ENCODE measurements at regions not wholly inside any gene's neighbourhood (a gene's known extent, or its start where the extent isn't known, plus 50 kb on each side); places are given as distances from the start of the nearest gene placed in this dataset.
"Not testable (repeated sequence)": the region's sequence is repeated elsewhere in the genome, so short reads cannot be mapped to it uniquely, and the experiment has no call there.

DNA sequence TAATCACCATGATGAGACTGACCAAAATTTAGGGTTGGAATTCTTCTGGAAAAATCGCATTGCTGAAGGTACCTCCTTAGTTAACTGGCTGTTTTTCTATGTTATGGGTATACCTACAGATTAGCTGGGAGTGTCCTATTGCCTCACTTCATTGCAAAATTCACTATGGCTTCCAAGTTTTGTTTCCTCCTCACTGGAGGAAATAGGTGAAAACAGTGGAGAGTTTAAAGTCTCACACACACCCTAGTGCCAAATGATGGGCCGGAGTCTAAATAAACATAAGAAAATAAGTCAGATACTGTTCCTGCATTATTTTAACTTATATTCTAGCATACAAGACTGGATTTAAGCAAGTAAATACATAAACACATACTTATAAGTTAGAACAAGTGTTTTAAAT is 98.2 kb downstream of the AHR start:
- peak; percentile 52 for ATAC-seq
- no peak for DNase-seq (ENCODE audit: low spot score)

DNA sequence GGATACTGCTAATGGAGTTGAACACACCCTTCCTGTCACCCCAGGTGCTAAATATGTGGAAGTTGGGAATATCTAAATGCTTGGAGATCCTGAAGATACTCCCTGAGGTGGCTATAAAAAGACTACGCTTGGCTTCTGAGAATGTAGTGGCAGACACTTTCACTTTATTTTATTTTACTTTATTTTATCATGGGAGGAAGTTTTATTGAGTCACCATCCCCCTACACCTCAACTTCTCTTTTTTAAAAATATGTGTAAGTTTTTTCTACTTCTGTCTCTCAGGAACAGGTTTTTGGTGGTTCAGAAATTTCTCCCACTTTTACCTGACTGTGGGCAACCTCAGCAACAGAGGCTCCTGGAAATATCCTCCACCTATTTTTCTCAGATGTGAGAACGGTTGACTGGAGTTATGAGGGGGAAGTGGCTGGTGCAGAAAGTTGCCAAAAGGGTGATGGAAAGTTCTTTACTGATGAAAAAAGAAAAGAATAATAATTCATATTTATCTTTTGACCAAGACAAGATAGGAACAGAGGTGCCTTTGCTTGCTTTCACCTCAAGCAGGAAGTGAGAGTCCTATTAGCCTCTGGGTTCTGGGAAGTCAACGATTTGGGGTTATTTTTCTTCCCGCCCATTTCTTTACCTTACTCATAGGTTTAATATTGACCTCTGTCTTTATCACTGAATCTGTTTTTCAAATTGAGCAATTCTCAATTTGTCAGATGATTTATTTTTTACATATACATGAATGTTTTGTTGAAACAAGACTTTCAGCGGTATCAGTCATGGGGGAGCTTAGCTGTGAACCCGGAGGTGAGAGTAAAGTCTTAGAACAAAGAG is 103.6 kb downstream of the AHR start:
- no peak for ATAC-seq
- no peak for DNase-seq (ENCODE audit: low spot score)

DNA sequence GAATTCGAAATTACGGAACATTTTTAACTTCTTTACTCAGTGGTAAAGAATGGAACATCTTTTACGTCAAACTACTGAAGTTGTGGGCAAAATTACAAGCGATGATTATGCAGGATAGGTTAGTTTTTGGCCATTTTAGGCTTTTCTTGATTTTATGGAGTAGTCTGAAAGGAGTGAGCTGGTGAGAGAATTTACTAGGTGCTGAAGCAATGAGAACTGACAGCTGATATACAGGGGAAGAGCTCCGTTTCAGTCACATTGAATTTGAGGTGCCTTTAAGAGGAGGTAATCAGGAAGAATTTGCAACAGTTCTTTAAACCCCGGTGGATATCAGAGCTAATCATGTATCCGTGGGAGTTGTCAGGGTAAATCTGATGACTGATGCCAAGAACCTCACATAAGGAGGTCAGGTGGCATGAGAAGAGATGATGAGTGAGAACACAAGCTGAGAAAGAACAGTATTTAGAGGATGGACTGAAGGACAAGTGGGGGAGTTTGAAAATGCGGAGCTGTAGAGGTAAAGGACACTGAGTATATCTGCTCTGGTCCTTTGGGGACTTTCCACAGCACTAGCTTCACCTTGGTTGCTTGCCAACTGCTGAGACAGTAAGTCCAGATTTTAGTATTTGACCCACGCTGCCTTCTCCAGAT is 104.3 kb downstream of the AHR start:
- peak; percentile 58 for DNase-seq (ENCODE audit: low spot score)
- ATAC-seq: peak; percentile 84

DNA sequence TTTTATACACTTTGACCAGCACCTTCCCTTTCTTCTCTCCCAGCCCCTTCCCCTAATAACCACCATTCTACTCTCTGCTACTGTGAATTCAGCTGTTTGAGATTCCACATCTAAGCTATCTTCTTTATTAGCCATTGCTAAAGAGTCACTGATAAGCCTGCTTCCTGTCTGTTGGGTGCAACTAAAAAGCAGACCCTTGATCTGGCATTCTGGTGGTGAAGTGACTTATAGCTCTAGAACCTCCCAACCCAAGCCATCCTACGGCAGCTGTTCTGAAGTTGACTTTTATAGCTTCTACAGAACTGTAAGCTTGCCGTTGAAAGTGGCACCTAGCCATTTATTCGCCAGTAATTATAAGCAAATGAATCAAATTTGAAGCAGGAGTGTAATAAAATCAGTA is 105.6 kb downstream of the AHR start:
- no peak for ATAC-seq
- no peak for DNase-seq (ENCODE audit: low spot score)

DNA sequence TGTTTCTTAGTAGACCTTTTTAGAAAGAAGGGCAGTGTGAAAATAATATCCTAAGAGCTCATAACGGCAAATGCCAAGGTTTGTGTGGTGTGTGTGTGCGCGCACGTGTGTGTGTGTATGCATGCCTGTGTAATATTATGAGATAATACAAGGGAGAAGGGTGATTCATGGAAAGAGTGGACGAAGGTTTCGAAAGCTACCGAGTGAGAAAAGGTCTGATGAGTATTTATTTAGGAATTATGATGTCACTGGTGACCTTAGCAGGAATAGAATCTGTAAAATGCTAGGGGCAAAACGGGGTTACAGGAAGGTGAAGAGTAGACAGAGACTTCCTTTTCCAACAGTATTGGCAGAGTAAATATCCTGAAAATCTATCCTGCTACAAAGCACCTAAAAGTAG is 107.3 kb downstream of the AHR start:
- no peak for DNase-seq (ENCODE audit: low spot score)
- no peak for ATAC-seq

DNA sequence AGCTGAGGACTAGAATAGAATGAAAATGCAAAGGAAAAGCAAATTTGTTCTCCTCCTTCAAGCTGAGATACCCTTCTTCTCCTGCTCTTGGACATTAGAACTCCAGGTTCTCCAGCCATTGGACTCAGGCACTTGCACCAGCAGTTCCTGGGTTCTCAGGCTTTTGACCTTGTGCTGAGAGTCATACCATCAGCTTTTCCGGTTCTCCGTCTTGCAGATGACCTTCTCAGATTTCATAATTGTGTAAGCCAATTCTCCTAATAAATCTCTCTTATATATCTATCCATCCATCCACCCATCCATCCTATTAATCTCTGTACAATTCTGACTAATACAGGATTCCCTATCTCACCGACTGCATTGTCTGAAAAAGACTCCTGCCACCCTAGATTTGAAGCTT is 108.3 kb downstream of the AHR start:
- ATAC-seq (no peak), DNase-seq (ENCODE audit: low spot score) (no peak)

DNA sequence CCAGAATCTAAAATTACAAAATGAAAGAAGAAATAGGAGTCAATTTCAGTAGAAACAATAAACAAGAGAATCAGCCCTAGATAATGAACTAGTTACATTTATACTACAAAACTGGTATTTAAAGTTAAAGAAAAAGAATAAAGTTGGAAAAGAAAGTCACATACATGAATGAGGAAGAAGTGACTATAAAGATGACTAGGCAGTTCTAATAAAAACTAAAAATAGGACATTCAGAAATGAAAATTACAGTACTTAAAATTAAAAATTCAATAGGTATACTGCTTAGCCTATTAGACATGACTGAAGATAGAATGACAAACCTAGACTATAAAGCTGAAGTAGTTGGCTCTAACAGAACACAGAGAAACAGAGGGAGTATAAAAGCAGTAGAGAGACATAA is 108.8 kb downstream of the AHR start:
- DNase-seq (ENCODE audit: low spot score) (no peak), ATAC-seq (no peak)

DNA sequence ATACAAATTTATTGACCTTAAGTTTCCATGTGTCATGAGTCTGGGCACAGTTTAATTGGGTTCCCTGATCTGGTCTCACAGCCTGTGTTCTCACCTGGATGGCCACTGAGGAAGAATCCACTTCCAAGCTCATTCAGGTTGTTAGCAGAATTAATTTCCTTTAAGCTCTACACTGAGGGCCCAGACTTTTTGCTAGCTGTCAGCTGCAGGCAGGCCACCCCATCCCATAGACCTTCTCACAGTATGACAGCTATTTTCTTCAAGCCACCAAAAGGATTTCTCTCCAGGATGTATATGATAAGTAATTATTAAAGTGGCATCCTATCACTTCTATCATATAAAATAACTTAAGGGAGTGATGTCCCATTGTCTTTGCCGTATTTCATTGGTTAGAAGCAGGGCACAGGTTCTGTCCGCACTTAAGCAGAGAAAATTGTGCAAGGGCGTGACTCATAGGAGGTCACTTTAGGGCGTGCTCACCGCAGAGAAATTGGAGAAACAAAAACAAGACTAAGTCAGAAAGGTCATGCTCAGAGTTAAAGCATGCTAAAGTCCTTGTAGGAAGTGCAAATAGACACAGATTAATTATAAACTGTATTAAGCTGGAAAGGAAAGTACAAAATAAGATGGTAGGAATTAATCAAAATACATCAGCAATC is 109.9 kb downstream of the AHR start:
- peak; percentile 80 for DNase-seq (ENCODE audit: low spot score)
- ATAC-seq: peak; percentile 96

DNA sequence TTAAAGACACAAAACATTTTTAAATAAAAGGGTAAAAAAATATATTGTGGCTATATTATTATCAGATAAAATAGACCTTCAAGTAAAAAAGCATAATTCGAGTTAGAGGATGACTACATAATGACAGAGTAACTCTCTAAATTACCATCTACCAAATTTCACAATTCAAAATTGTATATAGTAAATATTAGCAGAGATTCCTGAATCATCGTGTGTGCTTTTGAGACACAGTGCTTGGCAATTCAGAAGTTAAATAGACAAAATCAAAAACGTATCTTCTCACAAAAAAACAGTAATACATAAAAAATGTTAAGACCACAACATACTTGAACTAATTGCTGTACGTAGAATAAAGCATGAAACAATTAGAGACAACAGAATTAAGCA is 110.4 kb downstream of the AHR start:
- DNase-seq (ENCODE audit: low spot score) (no peak), ATAC-seq (no peak)

DNA sequence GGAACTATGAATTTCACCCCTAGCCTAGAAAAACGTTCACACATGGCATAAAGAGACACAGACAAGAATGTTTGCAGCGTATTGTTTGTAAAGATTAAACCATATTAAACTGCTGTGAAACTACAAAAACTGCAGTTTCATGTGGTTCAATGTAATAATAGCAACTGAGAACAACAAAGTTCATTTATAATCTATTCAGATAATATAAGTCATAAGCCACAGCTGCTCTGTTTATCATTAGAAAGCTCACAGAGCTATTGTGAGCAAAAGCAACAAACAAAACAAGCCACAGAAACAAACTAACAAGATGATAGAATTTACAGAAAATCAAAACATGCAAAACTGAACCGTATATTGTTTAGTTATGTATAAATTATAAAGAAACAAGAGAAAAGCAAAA is 113.5 kb downstream of the AHR start:
- DNase-seq (ENCODE audit: low spot score): no peak
- ATAC-seq: no peak

DNA sequence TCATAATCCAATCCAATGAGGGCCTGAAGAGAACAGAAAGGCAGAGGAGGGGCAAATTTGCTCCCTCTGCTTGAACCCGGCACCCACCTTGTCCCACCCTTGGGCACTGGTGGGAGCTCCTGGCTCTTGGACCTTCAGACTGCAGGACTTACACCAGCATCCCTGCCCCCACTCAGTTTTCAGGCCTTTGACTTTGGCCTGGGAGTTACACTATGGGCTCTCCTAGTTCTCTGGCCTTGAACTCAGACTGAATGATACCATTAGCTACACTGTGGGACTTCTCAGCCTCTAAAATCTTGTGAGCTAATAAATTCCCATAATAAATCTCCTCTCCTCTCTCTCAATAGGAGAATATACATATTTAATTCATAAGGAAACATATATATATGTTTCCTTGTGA is 114.4 kb downstream of the AHR start:
- ATAC-seq: peak; percentile 36
- DNase-seq (ENCODE audit: low spot score): no peak

DNA sequence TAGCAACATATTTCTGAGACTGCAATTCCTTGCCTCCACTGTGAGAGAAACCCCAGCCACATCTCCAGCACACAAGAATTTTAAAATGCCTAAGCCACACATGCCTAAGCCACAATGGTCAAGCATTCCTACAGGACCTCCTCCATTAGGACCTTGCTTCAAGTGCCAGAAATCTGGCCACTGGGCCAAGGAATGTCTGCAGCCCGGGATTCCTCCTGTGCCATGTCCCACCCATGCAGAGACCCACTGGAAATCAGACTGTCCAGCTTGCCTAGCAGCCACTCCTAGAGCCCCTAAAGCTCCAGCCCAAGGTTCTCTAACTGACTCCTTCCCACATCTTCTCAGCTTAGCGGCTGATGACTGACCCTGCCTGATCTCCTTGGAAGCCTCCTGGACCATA is 117.5 kb downstream of the AHR start:
- ATAC-seq: no peak

DNA sequence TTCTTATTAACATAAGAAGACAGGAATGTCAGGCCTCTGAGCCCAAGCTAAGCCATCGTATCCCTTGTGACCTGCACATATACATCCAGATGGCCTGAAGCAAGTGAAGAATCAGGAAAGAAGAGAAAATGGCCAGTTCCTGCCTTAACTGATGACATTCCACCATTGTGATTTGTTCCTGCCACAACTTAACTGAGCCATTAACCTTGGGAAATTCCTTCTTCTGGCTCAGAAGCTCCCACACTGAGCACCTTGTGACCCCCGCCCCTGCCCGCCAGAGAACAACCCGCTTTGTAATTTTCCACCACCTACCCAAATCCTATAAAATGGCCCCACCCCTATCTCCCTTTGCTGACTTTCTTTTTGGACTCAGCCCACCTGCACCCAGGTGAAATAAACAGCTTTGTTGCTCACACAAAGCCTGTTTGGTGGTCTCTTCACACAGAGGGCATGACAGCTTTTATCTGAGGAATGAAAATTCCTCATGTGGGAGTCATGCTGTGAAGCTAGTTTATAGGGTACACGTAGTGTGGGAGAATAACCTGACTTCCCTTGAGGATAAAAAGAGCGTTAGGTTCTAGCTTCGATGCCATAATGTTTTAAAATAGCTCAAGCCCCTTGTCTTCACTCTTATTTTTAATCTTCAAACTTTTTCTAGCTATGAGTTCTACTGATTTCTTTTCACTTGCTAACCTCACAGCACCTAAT is 122.0 kb downstream of the AHR start:
- DNase-seq (ENCODE audit: low spot score); ATAC-seq: not testable (repeated sequence)

More for the DNA sequence above, 117.5 kb downstream of the AHR start:
- DNase-seq (ENCODE audit: low spot score): no peak

DNA sequence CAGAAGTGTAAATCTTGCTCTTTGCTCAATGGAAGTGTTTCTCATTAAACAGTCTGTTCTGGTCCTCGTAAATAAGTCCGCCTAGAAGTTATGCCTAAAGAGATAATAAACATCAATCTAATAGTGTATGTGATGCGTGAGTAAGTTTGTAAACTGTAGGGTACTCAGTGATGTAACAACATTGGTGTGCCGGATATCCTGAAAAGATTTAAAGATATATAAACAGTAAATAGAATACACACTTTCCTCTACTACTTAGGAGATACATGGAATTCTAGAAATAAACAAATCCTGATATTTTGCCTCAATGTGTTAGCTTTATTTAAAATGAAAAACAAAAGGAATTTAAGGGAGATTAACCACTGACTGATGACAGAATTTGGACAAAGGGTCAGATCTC is 123.5 kb downstream of the AHR start:
- DNase-seq (ENCODE audit: low spot score): no peak
- no peak for ATAC-seq

DNA sequence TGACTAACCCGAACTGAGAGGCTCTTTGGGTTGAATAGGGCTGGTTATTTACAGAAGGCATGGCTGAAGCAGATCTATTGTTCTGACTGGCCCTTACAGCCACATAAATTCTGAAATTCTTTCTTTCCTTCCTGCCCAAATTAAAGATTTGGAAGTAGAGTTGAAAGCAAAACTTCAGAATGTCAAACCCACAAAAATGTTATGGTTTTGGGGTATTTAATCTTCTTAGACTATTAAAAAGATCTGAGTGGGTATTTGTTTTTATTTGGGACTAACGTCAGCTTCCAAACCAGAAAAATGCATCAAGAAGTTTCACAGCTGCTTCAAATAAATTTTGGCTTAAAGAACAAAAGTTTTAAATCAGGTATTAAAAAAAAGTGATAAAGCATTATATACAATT is 124.5 kb downstream of the AHR start:
- DNase-seq (ENCODE audit: low spot score) (no peak), ATAC-seq (no peak)

DNA sequence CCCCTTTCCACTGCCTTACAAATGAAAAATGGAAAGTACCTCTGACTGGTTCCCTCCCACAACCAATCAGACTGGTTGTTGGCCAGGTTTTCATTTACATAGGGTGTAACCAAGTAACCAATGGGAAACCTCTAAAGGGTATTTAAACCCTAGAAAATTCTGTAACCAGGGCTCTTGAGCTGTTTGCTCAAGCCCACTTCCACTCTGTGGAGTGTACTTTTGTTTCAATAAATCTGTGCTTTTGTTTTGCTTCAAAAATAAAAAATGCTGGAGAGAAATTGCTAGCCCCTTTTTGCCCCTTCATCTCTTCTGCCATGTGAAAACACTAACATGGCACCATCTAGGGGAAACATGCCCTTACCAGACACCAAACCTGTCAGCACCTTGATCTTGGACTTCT is 129.5 kb downstream of the AHR start:
- DNase-seq (ENCODE audit: low spot score) (no peak), ATAC-seq (no peak)

DNA sequence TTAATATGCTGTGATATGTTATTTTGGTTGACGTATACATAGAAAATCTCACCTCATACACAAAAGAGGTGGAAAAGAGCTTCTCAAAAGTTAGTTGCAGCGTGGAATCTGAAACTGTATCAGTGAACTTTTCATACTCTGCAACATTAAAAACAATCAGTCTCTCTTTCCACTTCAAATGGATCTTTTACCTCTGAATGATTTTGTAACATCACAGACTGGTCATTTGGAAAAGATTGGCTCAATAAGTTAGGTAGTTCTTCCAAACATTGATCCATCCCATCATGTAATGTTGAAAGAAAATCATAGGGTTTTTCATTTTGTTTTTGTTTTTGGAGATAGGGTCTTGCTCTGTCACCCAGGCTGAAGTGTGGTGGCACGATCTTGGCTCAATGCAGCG is 131.1 kb downstream of the AHR start:
- DNase-seq (ENCODE audit: low spot score) (no peak), ATAC-seq (peak; percentile 83)

DNA sequence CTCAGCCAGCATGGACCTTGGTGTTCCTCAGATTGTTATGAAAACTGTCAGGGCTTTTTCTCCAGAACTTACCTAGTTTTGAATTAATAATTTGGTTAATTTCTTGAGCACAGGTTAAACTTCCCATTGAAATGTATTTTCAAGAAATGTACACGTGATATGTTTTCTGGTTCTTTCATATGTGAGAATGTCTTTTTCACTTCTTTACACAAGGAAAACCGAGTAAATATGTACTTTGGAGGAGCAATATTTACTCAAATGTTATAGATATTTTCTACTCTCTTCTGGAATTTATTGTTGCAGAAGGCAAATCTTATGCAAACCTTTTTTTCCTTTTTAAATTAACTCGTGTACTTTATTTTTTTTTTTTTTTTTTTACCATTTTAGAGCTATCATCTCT is 134.3 kb downstream of the AHR start:
- ATAC-seq: no peak
- no peak for DNase-seq (ENCODE audit: low spot score)

DNA sequence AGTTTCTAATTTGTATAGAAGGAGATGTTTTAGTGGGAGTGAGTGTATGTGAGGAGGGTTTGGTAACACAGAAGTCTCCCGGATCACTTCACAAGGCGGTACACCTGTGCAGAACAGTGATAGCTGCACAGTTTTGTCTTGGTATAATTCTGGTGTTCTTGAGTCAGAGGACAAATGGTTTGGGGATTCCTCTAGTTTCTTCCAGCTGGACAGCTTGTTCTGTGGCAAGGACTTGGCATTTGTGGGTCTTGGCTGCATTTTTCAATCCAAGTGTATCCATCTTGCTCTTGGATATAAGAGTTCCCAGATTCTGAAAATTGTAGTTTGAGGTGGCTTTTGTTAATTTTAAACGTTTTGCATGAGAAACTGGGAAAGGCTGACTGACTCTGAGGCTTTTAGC is 135.7 kb downstream of the AHR start:
- DNase-seq (ENCODE audit: low spot score) (no peak), ATAC-seq (no peak)

DNA sequence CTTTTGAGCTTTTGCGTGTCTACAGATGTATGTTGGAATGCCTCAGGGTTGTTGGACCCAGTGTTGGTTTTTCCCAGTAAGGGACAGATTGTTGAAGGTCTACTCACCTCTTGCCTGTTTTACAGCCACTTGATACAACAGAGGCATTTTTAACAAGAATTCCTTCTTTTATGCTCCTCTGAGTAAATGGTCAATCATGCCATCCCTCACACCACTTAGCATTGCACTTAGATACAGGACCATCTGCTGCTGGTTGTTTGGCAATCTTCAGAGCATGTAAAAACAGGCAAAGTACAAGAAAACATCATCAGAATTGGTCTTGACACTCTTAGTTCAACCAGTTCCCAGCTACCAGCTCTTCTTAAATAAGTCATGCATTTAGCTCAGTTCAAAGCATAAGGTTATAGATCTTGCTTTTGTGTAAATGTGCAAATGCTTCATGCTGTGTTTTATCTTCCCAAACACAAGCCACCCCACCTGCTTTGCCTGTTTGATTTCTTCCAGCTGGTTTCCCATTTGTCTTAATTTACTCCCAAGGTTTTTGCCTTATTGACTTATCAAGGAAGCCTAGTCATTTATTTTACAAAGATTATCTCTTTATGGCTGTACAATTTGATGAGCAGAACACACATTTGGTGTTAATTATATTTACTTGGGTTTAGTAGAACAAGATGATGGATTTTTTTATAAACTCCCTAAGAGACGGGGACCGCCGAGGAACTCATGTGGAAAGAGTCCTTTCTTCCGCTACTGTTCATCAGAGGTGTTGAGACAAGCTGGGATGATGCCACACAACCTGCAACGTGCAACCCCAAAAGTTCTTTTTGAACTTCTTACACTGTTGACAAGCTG is 136.6 kb downstream of the AHR start:
- no peak for DNase-seq (ENCODE audit: low spot score)
- no peak for ATAC-seq

DNA sequence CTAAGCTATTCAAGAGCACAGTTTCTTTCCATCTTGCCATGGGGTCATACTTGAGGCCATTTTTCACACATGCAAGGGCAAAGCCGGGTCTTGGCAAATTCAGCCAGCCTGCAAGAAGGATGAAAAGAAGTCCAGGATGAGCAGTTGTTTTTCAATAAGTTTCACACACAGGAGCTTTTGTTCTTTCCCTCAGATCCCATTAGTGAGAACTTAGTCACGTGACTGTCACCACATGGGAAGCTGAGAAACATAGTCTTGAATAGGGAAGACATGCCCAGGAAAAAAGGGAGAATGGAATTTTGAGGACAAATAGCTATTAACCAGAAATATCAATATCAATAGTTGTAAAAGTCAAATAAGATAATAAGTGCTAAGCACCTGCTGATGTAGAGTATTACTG is 137.7 kb downstream of the AHR start:
- no peak for ATAC-seq
- no peak for DNase-seq (ENCODE audit: low spot score)
